Endothelial cell of umbilical vein (primary cell): ENCODE measurements at regions not wholly inside any gene's neighbourhood (a gene's known extent, or its start where the extent isn't known, plus 50 kb on each side); places are given as distances from the start of the nearest gene placed in this dataset.

ENCODE experiments used
- BruUV-seq: library from RNA; stranded (reverse); fragments of 400-500 nt; replicated peaks from 2 replicates; lab custom pipeline; 2021; lab: Mats Ljungman, UMichigan
- CTCF ChIA-PET: fragments of 300-600, 350-600 bp; sonication (Branson Sonifier 250); formaldehyde crosslinking; loops from one replicate; lab custom pipeline; 2021; ENCODE audit warnings: antibody characterized with exemption, inconsistent platforms; lab: Charles Lee
- POLR2A ChIA-PET: fragments of 300-600, 350-600 bp; sonication (Branson Sonifier 250); formaldehyde crosslinking; loops from one replicate; lab custom pipeline; 2021; ENCODE audit warnings: antibody characterized with exemption, inconsistent platforms; lab: Charles Lee
- DNase-seq: peaks from one replicate; pipeline ENCODE4 v3.0.0-alpha.2; 2011; ENCODE audit warnings: low read depth, low spot score
- FAIRE-seq: peaks from 2 replicates; lab custom pipeline; 2011; peaks lifted over from hg19 to GRCh38; lab: Jason Lieb, UNC
- H2AFZ ChIP-seq: 2 replicates; pipeline ENCODE4 v1.6.0; 2012; ENCODE audit warnings: low read depth, low read length, control low read depth, inconsistent platforms
- H3K27ac ChIP-seq: 2 replicates; pipeline ENCODE4 v1.5.1; 2011; ENCODE audit warnings: low read depth, mild to moderate bottlenecking, control low read depth, low read length, moderate library complexity; ENCODE audit not compliant: insufficient read depth
- H3K27me3 ChIP-seq, 2 experiments: 2 replicates each; pipeline versions ENCODE4 v1.6.0 to v1.6.1; 2011; ENCODE audit warnings: low read length in 2 of 2, mixed read lengths in 1 of 2; ENCODE audit not compliant: control insufficient read depth in 2 of 2, insufficient read depth in 2 of 2
- H3K36me3 ChIP-seq, 2 experiments: 2 replicates in 1 of 2; 3 replicates in 1 of 2; pipeline ENCODE4 v1.5.1; 2011; ENCODE audit warnings: low read length in 2 of 2, mild to moderate bottlenecking in 1 of 2, moderate library complexity in 1 of 2; ENCODE audit not compliant: control insufficient read depth in 2 of 2, insufficient read depth in 2 of 2; ENCODE audit errors: extremely low read depth in 1 of 2
- H3K4me1 ChIP-seq: 3 replicates; pipeline ENCODE4 v1.5.1; 2011; ENCODE audit warnings: mild to moderate bottlenecking, low read length; ENCODE audit not compliant: control insufficient read depth, insufficient read depth; ENCODE audit errors: extremely low read depth
- H3K4me2 ChIP-seq: 2 replicates; pipeline ENCODE4 v1.6.1; 2011; ENCODE audit warnings: low read length, control low read depth, mixed read lengths; ENCODE audit not compliant: insufficient read depth
- H3K4me3 ChIP-seq, 3 experiments: fragments of 200-600 bp in 1 of 3; sonication (generic), shearing (Covaris generic) in 1 of 3; replicated peaks in 1 of 3; 2 replicates each; pipeline ENCODE4 v1.5.1; 2011 to 2016; ENCODE audit warnings: control low read depth in 3 of 3, low read length in 3 of 3, mild to moderate bottlenecking in 2 of 3, inconsistent platforms in 1 of 3, low read depth in 1 of 3, moderate library complexity in 1 of 3; ENCODE audit not compliant: insufficient read depth in 1 of 3
- H3K79me2 ChIP-seq: 2 replicates; pipeline ENCODE4 v1.6.0; 2012; ENCODE audit warnings: low read length, inconsistent platforms; ENCODE audit not compliant: control insufficient read depth, insufficient read depth
- H3K9ac ChIP-seq: replicated peaks from 2 replicates; pipeline ENCODE3; 2011; ENCODE audit warnings: low read length, control low read depth; ENCODE audit not compliant: insufficient read depth; ENCODE audit errors: extremely low read depth
- H3K9me1 ChIP-seq: replicated peaks from 3 replicates; pipeline ENCODE4 v1.6.0; 2011; ENCODE audit warnings: mild to moderate bottlenecking, low read length; ENCODE audit not compliant: control insufficient read depth, insufficient read depth; ENCODE audit errors: extremely low read depth
- H3K9me3 ChIP-seq: replicated peaks from 2 replicates; pipeline ENCODE4 v1.5.1; 2012; ENCODE audit warnings: low read length, inconsistent platforms; ENCODE audit not compliant: control insufficient read depth, insufficient read depth
- H4K20me1 ChIP-seq: replicated peaks from 2 replicates; pipeline ENCODE3; 2011; ENCODE audit warnings: mild to moderate bottlenecking, low read length; ENCODE audit not compliant: control insufficient read depth, insufficient read depth; ENCODE audit errors: extremely low read depth
- EZH2 ChIP-seq: IDR thresholded peaks from 2 replicates; pipeline ENCODE4 v1.6.1; 2012; ENCODE audit warnings: borderline replicate concordance, low read depth, mild to moderate bottlenecking, moderate library complexity, low read length, inconsistent platforms; ENCODE audit not compliant: severe bottlenecking
- FOS ChIP-seq: IDR thresholded peaks from 2 replicates; pipeline ENCODE4 v1.6.1; 2011; ENCODE audit warnings: mild to moderate bottlenecking, low read length, moderate library complexity, borderline replicate concordance; ENCODE audit not compliant: insufficient read depth
- GATA2 ChIP-seq: IDR thresholded peaks from 2 replicates; pipeline ENCODE4 v1.7.0; 2011; ENCODE audit warnings: low read depth, mild to moderate bottlenecking, moderate library complexity, mixed read lengths, low read length; ENCODE audit not compliant: insufficient read length, insufficient read depth
- JUN ChIP-seq: IDR thresholded peaks from 2 replicates; pipeline ENCODE4 v1.6.1; 2011; ENCODE audit warnings: borderline replicate concordance, low read depth; ENCODE audit not compliant: insufficient read length, insufficient read depth
- MYC ChIP-seq: IDR thresholded peaks from one replicate; pipeline ENCODE4 v1.6.1; 2011; ENCODE audit warnings: mild to moderate bottlenecking, low read depth, low read length
- POLR2A ChIP-seq: IDR thresholded peaks from 2 replicates; pipeline ENCODE4 v1.6.1; 2012; ENCODE audit warnings: low read depth, mild to moderate bottlenecking, control low read depth, low read length
- POLR2AphosphoS5 ChIP-seq: IDR thresholded peaks from 2 replicates; pipeline ENCODE4 v1.6.1; 2012; ENCODE audit warnings: low read depth, mild to moderate bottlenecking, control low read depth, low read length, moderate library complexity; ENCODE audit not compliant: insufficient read depth
- dilution Hi-C: fragments of 300-500 bp; cut with MboI; formaldehyde crosslinking; loops from one replicate; pipeline ENCODE4 v1.15.0; 2019; ENCODE audit warnings: low sequenced_read_pairs; ENCODE audit not compliant: extremely low pct_ligation_motif_present
- intact Hi-C: fragments of 100-400 bp; cut with micrococcal nuclease; formaldehyde crosslinking; loops from one replicate; pipeline ENCODE4 v1.10.0; 2022
- TF ChIP-seq, protein P1 (sequence below): IDR thresholded peaks from 2 replicates; pipeline ENCODE4 v1.6.1; 2011; ENCODE audit not compliant: insufficient read depth, insufficient read length
- TF ChIP-seq, protein P2 (sequence below), 2 donors: IDR thresholded peaks; 1 replicate in 1 of 2; 2 replicates in 1 of 2; pipeline ENCODE4 v1.5.1; 2011; ENCODE audit warnings: low read length in 2 of 2, mild to moderate bottlenecking in 2 of 2, moderate library complexity in 2 of 2, control low read depth in 1 of 2, inconsistent platforms in 1 of 2, low read depth in 1 of 2; ENCODE audit not compliant: insufficient read depth in 1 of 2; ENCODE audit errors: extremely low read depth in 1 of 2

DNA sequence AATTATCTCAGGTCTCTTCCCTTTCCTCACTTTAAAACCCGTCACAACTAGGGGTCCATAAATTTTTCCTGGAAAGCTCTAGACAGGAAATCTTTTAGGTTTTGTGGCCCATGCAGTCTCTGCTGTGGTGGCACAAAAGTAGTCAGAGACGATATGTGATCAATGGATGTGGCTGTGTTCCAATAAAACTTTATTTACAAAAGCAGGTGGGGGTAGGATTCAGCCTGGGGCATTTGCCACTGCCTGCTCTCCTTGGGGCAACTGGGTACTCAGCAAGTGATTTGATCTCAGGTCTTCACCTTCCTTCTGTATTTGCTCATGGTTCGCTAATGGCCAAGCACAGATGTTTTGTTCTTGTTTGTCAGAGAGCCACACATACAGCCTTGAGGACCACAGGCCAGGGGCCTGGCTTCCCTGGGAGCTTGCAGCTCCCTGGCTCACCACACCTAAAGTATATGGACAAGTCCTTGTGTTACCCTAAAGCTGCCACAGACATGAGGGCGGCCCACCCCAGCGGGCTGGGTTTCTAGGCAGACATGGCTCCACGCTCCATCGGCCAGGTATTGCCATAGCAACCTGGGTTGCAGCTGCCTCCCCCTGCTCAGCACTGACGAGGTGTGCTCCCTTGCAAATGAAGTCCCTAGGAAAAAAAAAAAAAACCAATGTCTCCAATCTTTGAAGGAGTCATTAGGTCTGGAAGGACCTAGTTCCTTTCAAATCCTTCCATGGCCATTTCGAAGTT is 89.7 kb upstream of the YWHAQ start:
- Histone ChIP-seq H3K27ac (no peak overlapping the region), H3K79me2 (no peaks in the 10 kb centered on the region), H3K9ac (no peak overlapping the region), H4K20me1 (no peaks in the 10 kb centered on the region), H3K36me3 (no peaks in the 10 kb centered on the region), H3K4me2 (no peak overlapping the region), H3K27me3 (peaks cover 0 to 2% of the 10 kb centered on the region in 2 experiments), H2AFZ (no peak overlapping the region), H3K9me3 (no peaks in the 10 kb centered on the region), H3K4me1 (peaks cover 2% of the 10 kb centered on the region), H3K9me1 (no peaks in the 10 kb centered on the region), H3K4me3 (no peak overlapping the region)
- dilution Hi-C loops: no loop called here
- ChIA-PET CTCF (interaction anchor here (0.7 kb wide), 1 partner anchor 25 kb away, joined by 3 read pairs; no protein-coding TSS in a partner anchor), POLR2A (no interaction called here)
- no peak for DNase-seq
- no peak for FAIRE-seq
- no TSS peak for BruUV-seq
- TF ChIP-seq, protein P1, sequence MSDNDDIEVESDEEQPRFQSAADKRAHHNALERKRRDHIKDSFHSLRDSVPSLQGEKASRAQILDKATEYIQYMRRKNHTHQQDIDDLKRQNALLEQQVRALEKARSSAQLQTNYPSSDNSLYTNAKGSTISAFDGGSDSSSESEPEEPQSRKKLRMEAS: no peak
- no peak for TF ChIP-seq JUN
- intact Hi-C loops: no loop called here

DNA sequence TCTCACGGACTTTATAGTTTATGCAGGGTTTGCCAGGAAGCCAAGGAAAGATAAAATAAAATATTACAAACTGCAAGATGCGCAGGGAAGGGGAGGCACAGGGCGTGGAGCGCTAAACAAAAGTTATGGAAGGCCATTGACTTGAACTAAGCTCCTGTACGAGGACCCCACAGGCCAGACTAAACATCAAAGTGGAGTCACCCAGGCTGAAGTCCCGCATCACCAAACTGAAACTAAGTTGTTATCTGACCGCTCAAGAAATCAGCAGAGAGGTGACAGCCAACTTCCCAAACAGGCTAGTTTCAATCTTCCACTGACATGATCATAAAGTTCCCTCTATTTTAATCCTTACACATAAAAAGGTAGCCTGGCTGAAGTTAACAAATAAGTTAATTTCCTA is 90.5 kb upstream of the YWHAQ start:
- dilution Hi-C loops: no loop called here
- ChIA-PET POLR2A (no interaction called here), CTCF (no interaction called here)
- Histone ChIP-seq H3K9me1 (no peaks in the 10 kb centered on the region), H3K36me3 (no peaks in the 10 kb centered on the region), H4K20me1 (no peaks in the 10 kb centered on the region), H3K9ac (no peak overlapping the region), H3K27ac (no peak overlapping the region), H3K4me2 (no peak overlapping the region), H3K79me2 (no peaks in the 10 kb centered on the region), H3K4me1 (no peaks in the 10 kb centered on the region), H3K27me3 (peaks cover 0 to 2% of the 10 kb centered on the region in 2 experiments), H3K9me3 (no peaks in the 10 kb centered on the region), H2AFZ (no peak overlapping the region), H3K4me3 (no peak overlapping the region)
- no peak for DNase-seq
- no TSS peak for BruUV-seq
- no peak for TF ChIP-seq POLR2A
- TF ChIP-seq, protein P1: no peak
- no peak for TF ChIP-seq EZH2
- TF ChIP-seq, protein P2, sequence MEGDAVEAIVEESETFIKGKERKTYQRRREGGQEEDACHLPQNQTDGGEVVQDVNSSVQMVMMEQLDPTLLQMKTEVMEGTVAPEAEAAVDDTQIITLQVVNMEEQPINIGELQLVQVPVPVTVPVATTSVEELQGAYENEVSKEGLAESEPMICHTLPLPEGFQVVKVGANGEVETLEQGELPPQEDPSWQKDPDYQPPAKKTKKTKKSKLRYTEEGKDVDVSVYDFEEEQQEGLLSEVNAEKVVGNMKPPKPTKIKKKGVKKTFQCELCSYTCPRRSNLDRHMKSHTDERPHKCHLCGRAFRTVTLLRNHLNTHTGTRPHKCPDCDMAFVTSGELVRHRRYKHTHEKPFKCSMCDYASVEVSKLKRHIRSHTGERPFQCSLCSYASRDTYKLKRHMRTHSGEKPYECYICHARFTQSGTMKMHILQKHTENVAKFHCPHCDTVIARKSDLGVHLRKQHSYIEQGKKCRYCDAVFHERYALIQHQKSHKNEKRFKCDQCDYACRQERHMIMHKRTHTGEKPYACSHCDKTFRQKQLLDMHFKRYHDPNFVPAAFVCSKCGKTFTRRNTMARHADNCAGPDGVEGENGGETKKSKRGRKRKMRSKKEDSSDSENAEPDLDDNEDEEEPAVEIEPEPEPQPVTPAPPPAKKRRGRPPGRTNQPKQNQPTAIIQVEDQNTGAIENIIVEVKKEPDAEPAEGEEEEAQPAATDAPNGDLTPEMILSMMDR (IDR thresholded peaks at IDR 0.05; ENCODE audit: extremely low read depth in 1 of 2, insufficient read depth in 1 of 2, low read depth in 1 of 2, low read length in 2 of 2): no peak
- no peak for TF ChIP-seq FOS
- TF ChIP-seq MYC: no peak
- TF ChIP-seq JUN: no peak
- no peak for TF ChIP-seq POLR2AphosphoS5
- no peak for TF ChIP-seq GATA2
- FAIRE-seq: no peak
- intact Hi-C loops: no loop called here
